ENCODE measurements at regions not wholly inside any gene's neighbourhood (a gene's known extent, or its start where the extent isn't known, plus 50 kb on each side); places are given as distances from the start of the nearest gene placed in this dataset.

GRCh38 chr13:33640832-33641231, 177.1 kb upstream of the RFC3 start:
- H3K27me3 ChIP-seq (ENCODE audit: control insufficient read depth, insufficient read depth, low read length) = no peaks in the 10 kb centered on the region
- H3K4me1 ChIP-seq (ENCODE audit: control insufficient read depth, insufficient read depth, low read length) = peaks cover 61% of the 10 kb centered on the region
- no peak overlapping the region for H3K27ac ChIP-seq (ENCODE audit: low read depth, low read length)
- H3K4me3 ChIP-seq (ENCODE audit: low read depth, low read length) = no peak overlapping the region
- no peaks in the 10 kb centered on the region for H3K9me3 ChIP-seq (ENCODE audit: control insufficient read depth, insufficient read depth, low read depth, low read length)
- H3K36me3 ChIP-seq (ENCODE audit: control insufficient read depth, insufficient read depth, low read length) = no peaks in the 10 kb centered on the region
- no peak overlapping the region for H3K9ac ChIP-seq (ENCODE audit: low read length)

GRCh38 chr13:33642374-33643065, 175.4 kb upstream of the RFC3 start:
- Histone ChIP-seq H3K36me3 (ENCODE audit: control insufficient read depth, insufficient read depth, low read length) (no peaks in the 10 kb centered on the region), H3K27ac (ENCODE audit: low read depth, low read length) (peak overlapping the region; percentile 9; the same call in 1 of the 2 replicates), H3K4me1 (ENCODE audit: control insufficient read depth, insufficient read depth, low read length) (peaks cover 52% of the 10 kb centered on the region), H3K4me3 (ENCODE audit: low read depth, low read length) (no peak overlapping the region), H3K27me3 (ENCODE audit: control insufficient read depth, insufficient read depth, low read length) (no peaks in the 10 kb centered on the region), H3K9me3 (ENCODE audit: control insufficient read depth, insufficient read depth, low read depth, low read length) (no peaks in the 10 kb centered on the region), H3K9ac (ENCODE audit: low read length) (no peak overlapping the region)

- Histone ChIP-seq H3K9ac (ENCODE audit: low read length) (no peak overlapping the region), H3K9me3 (ENCODE audit: control insufficient read depth, insufficient read depth, low read depth, low read length) (no peaks in the 10 kb centered on the region), H3K4me1 (ENCODE audit: control insufficient read depth, insufficient read depth, low read length) (peaks cover 30% of the 10 kb centered on the region), H3K27ac (ENCODE audit: low read depth, low read length) (no peak overlapping the region), H3K27me3 (ENCODE audit: control insufficient read depth, insufficient read depth, low read length) (no peaks in the 10 kb centered on the region), H3K36me3 (ENCODE audit: control insufficient read depth, insufficient read depth, low read length) (no peaks in the 10 kb centered on the region), H3K4me3 (ENCODE audit: low read depth, low read length) (no peak overlapping the region)
Measured at GRCh38 chr13:33644581-33645543, 173.1 kb upstream of the RFC3 start.

GRCh38 chr13:33645591-33646554, 172.1 kb upstream of the RFC3 start:
- H3K27me3 ChIP-seq (ENCODE audit: control insufficient read depth, insufficient read depth, low read length) = no peaks in the 10 kb centered on the region
- H3K4me3 ChIP-seq (ENCODE audit: low read depth, low read length) = no peak overlapping the region
- H3K9ac ChIP-seq (ENCODE audit: low read length) = no peak overlapping the region
- no peaks in the 10 kb centered on the region for H3K9me3 ChIP-seq (ENCODE audit: control insufficient read depth, insufficient read depth, low read depth, low read length)
- H3K36me3 ChIP-seq (ENCODE audit: control insufficient read depth, insufficient read depth, low read length) = no peaks in the 10 kb centered on the region
- peaks cover 21% of the 10 kb centered on the region for H3K4me1 ChIP-seq (ENCODE audit: control insufficient read depth, insufficient read depth, low read length)
- no peak overlapping the region for H3K27ac ChIP-seq (ENCODE audit: low read depth, low read length)

- no peaks in the 10 kb centered on the region for H3K27me3 ChIP-seq (ENCODE audit: control insufficient read depth, insufficient read depth, low read length)
- H3K36me3 ChIP-seq (ENCODE audit: control insufficient read depth, insufficient read depth, low read length) = no peaks in the 10 kb centered on the region
- no peak overlapping the region for H3K4me3 ChIP-seq (ENCODE audit: low read depth, low read length)
- no peaks in the 10 kb centered on the region for H3K4me1 ChIP-seq (ENCODE audit: control insufficient read depth, insufficient read depth, low read length)
- H3K9me3 ChIP-seq (ENCODE audit: control insufficient read depth, insufficient read depth, low read depth, low read length) = no peaks in the 10 kb centered on the region
- no peak overlapping the region for H3K27ac ChIP-seq (ENCODE audit: low read depth, low read length)
- H3K9ac ChIP-seq (ENCODE audit: low read length) = no peak overlapping the region
Measured at GRCh38 chr13:33649212-33649878, 168.6 kb upstream of the RFC3 start.

- Histone ChIP-seq H3K36me3 (ENCODE audit: control insufficient read depth, insufficient read depth, low read length) (no peaks in the 10 kb centered on the region), H3K9ac (ENCODE audit: low read length) (no peak overlapping the region), H3K4me1 (ENCODE audit: control insufficient read depth, insufficient read depth, low read length) (no peaks in the 10 kb centered on the region), H3K9me3 (ENCODE audit: control insufficient read depth, insufficient read depth, low read depth, low read length) (no peaks in the 10 kb centered on the region), H3K4me3 (ENCODE audit: low read depth, low read length) (no peak overlapping the region), H3K27ac (ENCODE audit: low read depth, low read length) (no peak overlapping the region), H3K27me3 (ENCODE audit: control insufficient read depth, insufficient read depth, low read length) (no peaks in the 10 kb centered on the region)
Measured at GRCh38 chr13:33651766-33652165, 166.2 kb upstream of the RFC3 start.

GRCh38 chr13:33657274-33657673, 160.7 kb upstream of the RFC3 start:
- no peak overlapping the region for H3K27ac ChIP-seq (ENCODE audit: low read depth, low read length)
- no peaks in the 10 kb centered on the region for H3K36me3 ChIP-seq (ENCODE audit: control insufficient read depth, insufficient read depth, low read length)
- H3K27me3 ChIP-seq (ENCODE audit: control insufficient read depth, insufficient read depth, low read length) = no peaks in the 10 kb centered on the region
- H3K4me3 ChIP-seq (ENCODE audit: low read depth, low read length) = no peak overlapping the region
- no peaks in the 10 kb centered on the region for H3K4me1 ChIP-seq (ENCODE audit: control insufficient read depth, insufficient read depth, low read length)
- H3K9me3 ChIP-seq (ENCODE audit: control insufficient read depth, insufficient read depth, low read depth, low read length) = 0 out of 2 replicates have a peak, but pooled peaks cover 4% of the 10 kb centered on the region
- no peak overlapping the region for H3K9ac ChIP-seq (ENCODE audit: low read length)

- Histone ChIP-seq H3K9ac (ENCODE audit: low read length) (no peak overlapping the region), H3K4me1 (ENCODE audit: control insufficient read depth, insufficient read depth, low read length) (no peaks in the 10 kb centered on the region), H3K27me3 (ENCODE audit: control insufficient read depth, insufficient read depth, low read length) (no peaks in the 10 kb centered on the region), H3K9me3 (ENCODE audit: control insufficient read depth, insufficient read depth, low read depth, low read length) (0 out of 2 replicates have a peak, but pooled peaks cover 4% of the 10 kb centered on the region), H3K4me3 (ENCODE audit: low read depth, low read length) (no peak overlapping the region), H3K36me3 (ENCODE audit: control insufficient read depth, insufficient read depth, low read length) (no peaks in the 10 kb centered on the region), H3K27ac (ENCODE audit: low read depth, low read length) (no peak overlapping the region)
Measured at GRCh38 chr13:33659466-33659865, 158.5 kb upstream of the RFC3 start.

GRCh38 chr13:33659894-33660293, 158.1 kb upstream of the RFC3 start:
- Histone ChIP-seq H3K27ac (ENCODE audit: low read depth, low read length) (no peak overlapping the region), H3K4me1 (ENCODE audit: control insufficient read depth, insufficient read depth, low read length) (no peaks in the 10 kb centered on the region), H3K9ac (ENCODE audit: low read length) (no peak overlapping the region), H3K4me3 (ENCODE audit: low read depth, low read length) (no peak overlapping the region), H3K27me3 (ENCODE audit: control insufficient read depth, insufficient read depth, low read length) (no peaks in the 10 kb centered on the region), H3K9me3 (ENCODE audit: control insufficient read depth, insufficient read depth, low read depth, low read length) (0 out of 2 replicates have a peak, but pooled peaks cover 4% of the 10 kb centered on the region), H3K36me3 (ENCODE audit: control insufficient read depth, insufficient read depth, low read length) (no peaks in the 10 kb centered on the region)

- no peak overlapping the region for H3K27ac ChIP-seq (ENCODE audit: low read depth, low read length)
- H3K9ac ChIP-seq (ENCODE audit: low read length) = no peak overlapping the region
Measured at GRCh38 chr13:33662392-33662791, 155.6 kb upstream of the RFC3 start.

More at GRCh38 chr13:33662392-33662791, 155.6 kb upstream of the RFC3 start:
- Histone ChIP-seq H3K9me3 (ENCODE audit: control insufficient read depth, insufficient read depth, low read depth, low read length) (0 out of 2 replicates have a peak, but pooled peaks cover 4% of the 10 kb centered on the region), H3K27me3 (ENCODE audit: control insufficient read depth, insufficient read depth, low read length) (no peaks in the 10 kb centered on the region), H3K4me1 (ENCODE audit: control insufficient read depth, insufficient read depth, low read length) (no peaks in the 10 kb centered on the region), H3K36me3 (ENCODE audit: control insufficient read depth, insufficient read depth, low read length) (no peaks in the 10 kb centered on the region), H3K4me3 (ENCODE audit: low read depth, low read length) (no peak overlapping the region)
